ENCODE measurements at regions not wholly inside any gene's neighbourhood (a gene's known extent, or its start where the extent isn't known, plus 50 kb on each side); places are given as distances from the start of the nearest gene placed in this dataset.

GRCh38 chr15:31228980-31229826, 97.4 kb upstream of the KLF13 start:
- TF ChIP-seq CTCF (IDR thresholded peaks at IDR 0.05) (no peak), EP300 (IDR thresholded peaks at IDR 0.05) (no peak)

Measured in ovary (tissue), 3 donors.